ENCODE measurements at regions not wholly inside any gene's neighbourhood (a gene's known extent, or its start where the extent isn't known, plus 50 kb on each side); places are given as distances from the start of the nearest gene placed in this dataset.
"Not testable (repeated sequence)": the region's sequence is repeated elsewhere in the genome, so short reads cannot be mapped to it uniquely, and the experiment has no call there.

DNA sequence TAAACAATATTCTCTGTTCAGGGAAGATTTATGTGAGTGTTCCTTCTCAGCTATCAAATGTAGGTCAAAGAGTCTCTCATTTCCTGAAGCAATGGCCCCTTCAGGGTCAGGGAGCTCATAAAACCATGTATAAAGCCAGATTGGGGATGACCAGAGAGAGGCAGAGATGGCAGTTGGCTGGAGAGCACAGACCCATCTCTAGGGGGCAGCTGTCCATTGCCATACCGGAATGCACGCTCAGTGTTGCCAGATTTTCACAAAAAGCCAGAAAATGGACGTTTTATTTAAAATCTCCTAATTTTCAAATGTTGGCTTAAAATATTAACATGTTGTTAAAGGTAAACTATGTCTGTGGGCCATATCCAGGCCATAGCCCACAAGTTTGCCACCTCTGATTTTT lies 1920.7 kb upstream of the CELF4 start:
- H3K27ac Mint-ChIP-seq: no peak overlapping the region
- no peaks in the 10 kb centered on the region for H3K4me1 Mint-ChIP-seq
- no peak for ATAC-seq (replicated peaks)
- no peak overlapping the region for H3K4me3 Mint-ChIP-seq
- H3K27me3 Mint-ChIP-seq: no peaks in the 10 kb centered on the region
- no peaks in the 10 kb centered on the region for H3K36me3 Mint-ChIP-seq
- H3K9me3 Mint-ChIP-seq: peaks cover 1 to 6% of the 10 kb centered on the region in 2 donors
- no peak for DNase-seq

DNA sequence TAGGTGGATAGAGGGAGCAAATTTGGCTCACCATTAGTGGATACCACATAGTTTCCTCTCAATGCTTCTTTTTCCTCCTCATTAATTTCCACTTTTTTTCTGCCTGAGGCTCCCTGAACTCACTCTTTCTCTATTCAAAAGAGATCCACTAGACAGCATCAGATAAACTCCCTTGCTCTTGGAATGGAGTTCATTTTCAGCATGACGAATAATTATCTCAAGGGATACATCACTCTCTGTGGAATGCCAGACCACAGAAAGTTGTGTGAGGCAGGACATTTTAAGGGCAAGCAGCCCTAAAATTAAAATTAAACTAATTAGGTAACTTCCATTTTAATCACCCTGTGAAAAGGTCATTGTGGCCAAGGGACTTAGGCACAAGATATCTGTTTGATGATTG lies 1920.1 kb upstream of the CELF4 start:
- no peak overlapping the region for H3K27ac Mint-ChIP-seq
- peaks cover 1 to 5% of the 10 kb centered on the region in 2 donors for H3K9me3 Mint-ChIP-seq
- ATAC-seq (replicated peaks): no peak

DNA sequence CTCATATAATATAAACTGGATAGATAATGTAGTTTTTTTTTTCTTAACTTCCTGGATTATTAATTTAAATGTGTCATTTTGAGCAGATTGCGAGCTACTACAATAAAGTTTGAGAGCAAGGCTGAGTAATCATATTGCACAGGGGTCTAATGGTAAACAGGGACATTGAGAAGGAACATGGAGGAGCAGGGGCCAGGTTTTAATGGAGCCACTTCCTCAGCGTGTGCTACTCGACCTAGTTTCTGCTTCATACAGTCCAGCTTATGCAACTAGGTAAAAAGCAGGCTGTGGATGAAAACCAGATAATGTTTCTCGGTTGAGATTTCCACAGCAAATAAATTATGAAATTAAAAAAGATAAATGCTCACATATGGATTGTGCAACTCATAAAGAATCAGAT lies 1915.7 kb upstream of the CELF4 start:
- Mint-ChIP-seq H3K4me3 (no peak overlapping the region), H3K9me3 (no peaks in the 10 kb centered on the region), H3K36me3 (no peaks in the 10 kb centered on the region), H3K27me3 (no peaks in the 10 kb centered on the region), H3K27ac (no peak overlapping the region), H3K4me1 (no peaks in the 10 kb centered on the region)
- DNase-seq (no peak), ATAC-seq (replicated peaks) (no peak)

More for the DNA sequence above, 1920.1 kb upstream of the CELF4 start:
- H3K27me3 Mint-ChIP-seq: no peaks in the 10 kb centered on the region
- H3K36me3 Mint-ChIP-seq: no peaks in the 10 kb centered on the region
- DNase-seq: no peak
- no peak overlapping the region for H3K4me3 Mint-ChIP-seq
- H3K4me1 Mint-ChIP-seq: no peaks in the 10 kb centered on the region

DNA sequence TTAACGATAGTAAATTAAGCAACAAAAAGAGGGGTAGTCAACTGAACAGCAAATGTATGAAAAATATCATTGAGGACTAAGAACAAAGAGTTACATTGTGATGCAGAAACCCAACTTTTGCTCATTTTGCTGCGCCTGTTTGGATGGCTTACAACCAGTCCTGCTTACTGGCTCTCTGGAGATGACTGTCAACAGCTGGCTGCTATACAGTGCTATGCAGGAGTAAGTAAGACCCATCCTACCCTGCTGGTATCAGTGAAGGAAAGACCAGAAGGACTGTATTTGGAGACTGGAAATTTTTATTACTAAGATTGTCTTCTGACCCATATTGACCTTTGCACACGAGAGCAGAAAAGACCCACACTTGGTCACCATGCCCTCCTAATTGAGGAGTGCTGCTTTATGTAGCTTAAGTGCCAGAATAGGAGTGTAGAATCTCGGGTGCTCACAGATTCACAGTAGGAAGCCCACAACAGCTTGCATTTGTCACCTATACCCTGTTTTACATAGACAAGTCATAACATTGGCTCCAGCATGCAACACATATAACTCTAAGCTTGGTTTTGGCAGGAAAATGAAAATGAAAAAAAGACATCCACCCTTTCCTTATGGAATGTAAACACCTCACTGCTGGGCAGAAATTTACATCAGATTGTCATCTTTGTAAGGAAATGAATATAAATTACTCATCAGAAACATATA lies 1915.0 kb upstream of the CELF4 start:
- Mint-ChIP-seq H3K9me3 (no peaks in the 10 kb centered on the region), H3K27me3 (no peaks in the 10 kb centered on the region), H3K36me3 (no peaks in the 10 kb centered on the region), H3K4me3 (no peak overlapping the region), H3K4me1 (no peaks in the 10 kb centered on the region), H3K27ac (no peak overlapping the region)
- DNase-seq (no peak), ATAC-seq (replicated peaks) (no peak)

DNA sequence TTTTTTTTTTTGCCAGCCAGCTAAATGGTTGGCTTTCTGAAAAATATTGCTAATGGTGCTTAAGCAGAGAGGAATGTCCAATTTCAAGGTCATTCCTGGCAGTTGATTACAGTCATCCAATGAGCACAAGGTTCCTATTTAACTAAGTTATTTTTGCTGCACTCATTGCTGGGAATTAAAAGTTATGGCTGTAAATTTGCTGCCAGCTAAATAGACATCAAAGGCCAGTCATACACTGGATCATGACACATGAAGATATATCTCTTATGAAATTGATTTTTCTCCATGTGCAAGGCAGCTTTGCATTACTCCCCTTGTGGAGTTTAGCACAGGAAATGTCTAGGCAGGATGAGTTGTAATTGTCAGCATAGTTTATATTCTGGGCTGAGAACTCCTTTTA lies 1898.4 kb upstream of the CELF4 start:
- H3K27me3 Mint-ChIP-seq: no peaks in the 10 kb centered on the region
- no peak overlapping the region for H3K4me3 Mint-ChIP-seq
- no peaks in the 10 kb centered on the region for H3K36me3 Mint-ChIP-seq
- no peak for ATAC-seq (replicated peaks)
- H3K4me1 Mint-ChIP-seq: no peaks in the 10 kb centered on the region
- H3K9me3 Mint-ChIP-seq: peaks cover 0 to 1% of the 10 kb centered on the region in 2 donors
- no peak for DNase-seq
- no peak overlapping the region for H3K27ac Mint-ChIP-seq

DNA sequence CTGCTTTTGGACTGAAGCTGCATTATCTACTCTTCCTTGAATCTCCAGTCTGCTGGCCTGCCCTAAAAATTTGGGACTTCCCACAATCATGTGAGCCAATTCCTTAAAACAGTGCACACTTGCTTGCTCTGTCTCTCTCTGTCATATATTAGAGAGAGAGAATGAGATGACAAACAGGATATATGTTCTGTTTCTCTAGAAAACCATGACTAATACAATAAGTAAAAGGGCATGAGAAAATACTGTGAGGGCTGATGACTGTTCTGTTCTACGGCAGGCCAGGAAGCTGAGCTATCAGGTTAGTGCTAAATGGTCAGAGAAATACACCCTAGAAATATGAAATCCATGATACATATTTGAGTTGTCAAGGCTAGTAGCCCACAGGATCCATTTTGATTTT lies 1896.8 kb upstream of the CELF4 start:
- Mint-ChIP-seq H3K27ac (no peak overlapping the region), H3K27me3 (no peaks in the 10 kb centered on the region), H3K36me3 (no peaks in the 10 kb centered on the region), H3K4me1 (no peaks in the 10 kb centered on the region), H3K4me3 (no peak overlapping the region), H3K9me3 (peaks cover 0 to 1% of the 10 kb centered on the region in 2 donors)
- ATAC-seq (replicated peaks): peak; percentile 18 to 27
- no peak for DNase-seq

DNA sequence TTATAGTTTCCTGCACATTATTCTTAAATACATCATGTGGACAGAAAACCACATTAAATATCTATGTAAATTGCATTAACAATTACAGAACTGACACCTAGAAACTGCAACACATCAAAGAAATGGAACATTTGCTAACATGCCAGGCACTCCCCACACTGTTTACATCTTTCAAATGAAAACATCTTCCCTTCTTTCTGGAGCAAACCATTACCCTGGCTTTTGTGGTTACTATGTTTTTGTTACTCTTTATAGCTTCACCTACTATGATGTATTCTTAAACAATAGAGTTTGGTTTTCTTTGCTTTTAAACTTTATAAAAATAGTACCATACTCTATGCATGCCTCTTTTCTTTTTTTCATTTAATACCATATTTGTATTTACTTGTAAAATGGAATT lies 1894.5 kb upstream of the CELF4 start:
- no peak for ATAC-seq (replicated peaks)
- no peaks in the 10 kb centered on the region for H3K36me3 Mint-ChIP-seq

DNA sequence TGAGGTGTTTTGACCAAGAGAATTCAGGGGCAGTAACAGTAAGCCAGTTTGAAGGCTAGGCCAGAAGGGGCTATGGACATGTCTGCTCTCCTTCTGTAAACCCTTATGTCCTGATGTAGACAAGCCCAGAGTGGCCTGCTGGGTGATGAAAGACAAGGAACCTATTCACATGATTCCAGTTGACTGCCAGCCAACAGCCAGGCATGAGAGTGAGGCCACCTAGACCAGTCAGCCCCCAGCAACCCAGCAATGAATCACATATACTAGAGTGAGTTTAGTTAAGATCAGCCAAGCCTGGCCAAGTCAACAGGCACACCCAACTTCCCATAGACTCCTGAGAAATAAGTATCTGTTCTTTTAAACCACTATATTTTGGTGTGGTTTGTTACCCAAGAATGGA lies 1889.7 kb upstream of the CELF4 start:
- Mint-ChIP-seq H3K4me1 (no peaks in the 10 kb centered on the region), H3K9me3 (no peaks in the 10 kb centered on the region), H3K36me3 (no peaks in the 10 kb centered on the region), H3K4me3 (no peak overlapping the region), H3K27me3 (no peaks in the 10 kb centered on the region), H3K27ac (no peak overlapping the region)
- no peak for ATAC-seq (replicated peaks)
- no peak for DNase-seq

More for the DNA sequence above, 1894.5 kb upstream of the CELF4 start:
- Mint-ChIP-seq H3K4me1 (no peaks in the 10 kb centered on the region), H3K9me3 (peaks cover 0 to 1% of the 10 kb centered on the region in 2 donors), H3K27ac (no peak overlapping the region), H3K4me3 (no peak overlapping the region), H3K27me3 (no peaks in the 10 kb centered on the region)
- no peak for DNase-seq

DNA sequence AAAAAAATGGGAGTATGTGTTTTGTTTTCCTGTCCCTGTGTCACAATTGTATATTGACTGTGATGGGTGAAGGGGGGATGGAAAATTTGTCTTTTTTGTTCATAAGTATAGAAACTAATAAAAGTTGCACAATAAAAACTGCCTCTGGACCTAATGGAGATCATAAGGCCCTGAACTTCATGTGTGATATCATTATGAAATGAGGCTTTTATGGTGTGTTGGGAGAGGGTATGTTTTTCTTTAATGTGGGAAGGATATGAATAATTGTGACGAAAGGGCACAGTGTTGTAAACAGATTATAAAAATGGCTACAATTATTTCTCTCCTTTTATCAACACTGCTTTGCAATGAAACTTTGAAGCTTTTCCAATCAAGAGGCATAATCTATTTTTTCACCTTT lies 1889.3 kb upstream of the CELF4 start:
- no peaks in the 10 kb centered on the region for H3K9me3 Mint-ChIP-seq
- H3K27ac Mint-ChIP-seq: no peak overlapping the region
- no peaks in the 10 kb centered on the region for H3K36me3 Mint-ChIP-seq
- DNase-seq (no peak), ATAC-seq (replicated peaks) (no peak)
- no peaks in the 10 kb centered on the region for H3K4me1 Mint-ChIP-seq
- no peak overlapping the region for H3K4me3 Mint-ChIP-seq
- no peaks in the 10 kb centered on the region for H3K27me3 Mint-ChIP-seq

DNA sequence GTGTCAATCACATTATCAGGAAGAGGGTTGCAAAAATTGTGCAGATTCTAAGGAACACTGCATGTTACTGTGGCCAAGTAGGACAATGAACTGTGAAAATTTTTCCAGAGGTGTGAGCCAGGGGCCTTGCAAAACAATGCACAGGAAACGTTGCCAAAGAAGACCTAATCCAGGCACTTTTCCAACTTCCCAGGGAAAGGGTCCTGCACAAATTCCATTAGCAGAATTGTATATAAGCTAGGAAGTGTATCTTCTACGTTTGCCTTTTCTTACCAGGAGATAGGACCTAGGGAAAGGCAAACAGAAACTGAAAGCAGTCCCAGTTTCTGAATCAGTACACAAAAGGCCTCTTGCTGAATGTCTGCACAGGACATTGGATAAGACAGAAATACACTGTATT lies 1888.3 kb upstream of the CELF4 start:
- Mint-ChIP-seq H3K9me3 (no peaks in the 10 kb centered on the region), H3K27me3 (no peaks in the 10 kb centered on the region), H3K4me3 (no peak overlapping the region), H3K4me1 (no peaks in the 10 kb centered on the region), H3K36me3 (no peaks in the 10 kb centered on the region), H3K27ac (no peak overlapping the region)
- DNase-seq: no peak
- ATAC-seq (replicated peaks): no peak

DNA sequence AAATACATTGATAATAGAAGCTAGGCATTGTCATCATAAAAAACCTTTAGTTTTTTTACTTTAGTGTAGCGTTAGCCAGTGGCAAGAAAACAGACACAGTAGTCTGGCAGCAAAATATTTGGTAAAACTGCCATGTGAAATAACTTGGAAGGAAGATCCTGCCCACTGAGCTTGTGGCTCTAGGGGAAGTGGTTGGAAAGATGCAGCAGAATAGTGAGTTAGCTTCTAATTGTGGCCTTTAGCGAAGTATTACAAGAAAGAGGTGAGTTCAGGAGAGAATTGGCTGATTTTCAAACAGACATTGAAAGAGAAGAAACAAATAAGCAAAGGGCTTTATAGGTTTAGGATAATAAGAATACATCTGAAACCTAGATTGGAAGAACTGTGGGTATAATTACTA lies 1887.8 kb upstream of the CELF4 start:
- H3K27ac Mint-ChIP-seq: no peak overlapping the region
- no peaks in the 10 kb centered on the region for H3K4me1 Mint-ChIP-seq
- H3K36me3 Mint-ChIP-seq: no peaks in the 10 kb centered on the region
- no peak for ATAC-seq (replicated peaks)
- H3K9me3 Mint-ChIP-seq: no peaks in the 10 kb centered on the region
- no peaks in the 10 kb centered on the region for H3K27me3 Mint-ChIP-seq
- DNase-seq: no peak
- H3K4me3 Mint-ChIP-seq: no peak overlapping the region

DNA sequence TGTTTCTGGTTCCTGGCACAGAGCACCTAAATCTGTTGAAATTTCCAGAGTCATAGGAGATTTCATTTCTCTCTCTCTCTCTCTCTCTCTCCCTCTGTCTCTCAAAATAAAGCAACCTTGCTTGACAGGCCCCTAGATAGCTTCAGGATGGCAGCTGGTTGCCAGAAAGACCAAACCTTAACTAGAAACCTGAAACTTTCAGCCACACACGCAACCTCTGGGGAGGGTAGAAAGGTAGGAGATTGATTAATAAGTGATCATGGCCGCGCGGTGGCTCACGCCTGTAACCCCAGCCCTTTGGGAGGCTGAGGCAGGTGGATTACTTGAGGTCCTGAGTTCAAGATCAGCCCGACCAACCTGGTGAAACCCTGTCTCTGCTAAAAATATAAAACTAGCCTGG lies 1885.4 kb upstream of the CELF4 start:
- Mint-ChIP-seq H3K9me3 (peaks cover 0 to 3% of the 10 kb centered on the region in 2 donors), H3K4me1 (no peaks in the 10 kb centered on the region), H3K4me3 (no peak overlapping the region), H3K27me3 (no peaks in the 10 kb centered on the region), H3K36me3 (no peaks in the 10 kb centered on the region), H3K27ac (no peak overlapping the region)
- no peak for ATAC-seq (replicated peaks)
- DNase-seq: no peak

DNA sequence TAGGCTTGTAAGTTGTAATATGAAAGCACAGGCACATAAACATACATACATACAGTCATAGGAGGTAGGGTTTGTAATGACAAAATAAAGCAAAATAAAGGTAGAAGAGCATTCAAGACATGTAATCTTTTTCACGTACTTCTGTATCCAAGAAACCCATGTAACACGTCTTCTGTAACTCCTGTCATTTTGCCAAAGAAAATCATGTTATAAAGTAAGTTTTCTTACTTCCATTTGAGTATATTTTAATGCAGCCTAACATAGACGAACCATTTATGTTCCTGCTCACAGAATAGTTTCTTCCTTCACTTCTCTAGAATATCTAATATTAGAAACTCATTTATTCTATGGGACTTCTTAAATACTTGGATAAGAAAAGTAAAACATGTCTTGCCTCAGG lies 1884.0 kb upstream of the CELF4 start:
- Mint-ChIP-seq H3K4me1 (no peaks in the 10 kb centered on the region), H3K36me3 (no peaks in the 10 kb centered on the region), H3K27ac (no peak overlapping the region), H3K27me3 (no peaks in the 10 kb centered on the region), H3K9me3 (peaks cover 0 to 3% of the 10 kb centered on the region in 2 donors), H3K4me3 (no peak overlapping the region)
- DNase-seq: no peak
- ATAC-seq (replicated peaks): no peak

DNA sequence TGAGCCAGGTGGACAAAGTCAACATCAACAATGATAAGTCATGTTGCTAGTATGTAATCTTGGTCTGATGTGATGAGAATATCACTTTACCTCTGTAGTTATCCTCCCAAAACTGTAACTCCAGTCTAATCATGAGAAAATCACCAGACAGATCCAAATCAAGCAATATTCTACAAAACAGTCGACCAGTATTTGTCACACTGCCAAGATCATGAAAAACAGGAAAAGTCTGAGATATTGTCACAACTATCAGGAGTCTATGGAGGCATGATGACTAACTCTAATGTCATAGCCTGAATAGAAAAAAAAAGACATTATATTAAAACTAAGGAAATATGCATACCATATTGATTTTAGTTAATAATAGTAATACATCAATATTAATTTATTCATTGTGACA lies 1883.3 kb upstream of the CELF4 start:
- H3K4me1 Mint-ChIP-seq: no peaks in the 10 kb centered on the region
- no peak overlapping the region for H3K4me3 Mint-ChIP-seq
- no peak for ATAC-seq (replicated peaks)
- H3K27me3 Mint-ChIP-seq: no peaks in the 10 kb centered on the region
- H3K36me3 Mint-ChIP-seq: no peaks in the 10 kb centered on the region
- H3K9me3 Mint-ChIP-seq: peaks cover 0 to 3% of the 10 kb centered on the region in 2 donors
- H3K27ac Mint-ChIP-seq: no peak overlapping the region
- no peak for DNase-seq

DNA sequence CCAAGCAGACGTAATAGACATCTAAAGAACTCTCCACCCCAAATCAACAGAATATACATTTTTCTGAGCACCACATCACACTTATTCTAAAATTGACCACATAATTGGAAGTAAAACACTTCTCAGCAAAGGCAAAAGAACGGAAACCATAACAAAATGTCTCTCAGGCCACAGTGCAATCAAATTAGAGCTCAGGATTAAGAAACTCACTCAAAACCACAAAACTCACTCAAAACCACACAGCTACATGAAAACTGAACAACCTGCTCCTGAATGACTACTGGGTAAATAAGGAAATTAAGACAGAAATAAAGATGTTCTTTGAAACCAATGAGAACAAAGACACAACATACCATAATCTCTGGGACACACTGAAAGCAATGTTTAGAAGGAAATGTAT lies 1879.4 kb upstream of the CELF4 start:
- not testable (repeated sequence) for ATAC-seq (replicated peaks); H3K36me3 Mint-ChIP-seq; H3K27me3 Mint-ChIP-seq; H3K9me3 Mint-ChIP-seq; H3K4me1 Mint-ChIP-seq; H3K27ac Mint-ChIP-seq; DNase-seq; H3K4me3 Mint-ChIP-seq

DNA sequence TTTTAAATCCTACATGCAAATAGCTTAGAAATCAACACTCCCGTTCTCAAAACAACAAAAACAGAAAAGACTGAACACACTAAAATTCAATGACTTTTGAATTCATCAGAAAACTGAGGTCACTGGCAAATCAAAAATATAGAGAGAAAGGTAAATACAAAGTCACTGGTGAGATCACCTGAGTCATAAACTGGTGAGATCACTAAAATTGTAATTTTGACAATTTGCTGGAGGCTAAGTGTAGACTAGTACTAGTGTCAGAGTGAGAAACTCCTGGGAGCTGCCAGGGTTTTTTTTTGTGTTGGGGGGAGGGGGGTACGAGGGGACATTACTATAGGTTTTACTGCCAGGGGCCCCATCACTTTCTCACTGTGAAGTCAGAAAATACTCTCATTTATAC lies 1876.0 kb upstream of the CELF4 start:
- Mint-ChIP-seq H3K27me3 (no peaks in the 10 kb centered on the region), H3K27ac (no peak overlapping the region), H3K4me1 (no peaks in the 10 kb centered on the region), H3K4me3 (no peak overlapping the region), H3K36me3 (no peaks in the 10 kb centered on the region), H3K9me3 (peaks cover 3 to 4% of the 10 kb centered on the region in 2 donors)
- ATAC-seq (replicated peaks): no peak
- DNase-seq: no peak
